ENCODE measurements at regions not wholly inside any gene's neighbourhood (a gene's known extent, or its start where the extent isn't known, plus 50 kb on each side); places are given as distances from the start of the nearest gene placed in this dataset.

GRCh38 chr9:519579-519978 lies 304.9 kb downstream of the DOCK8 start:
- Histone ChIP-seq H3K4me1 (ENCODE audit: control insufficient read depth, insufficient read depth, low read length) (peaks cover 6% of the 10 kb centered on the region; the same call in 1 of the 2 replicates), H3K27ac (ENCODE audit: extremely low read depth, low read depth, low read length) (no peak overlapping the region), H3K9me3 (ENCODE audit: control insufficient read depth, insufficient read depth, low read depth, low read length) (no peaks in the 10 kb centered on the region), H3K4me3 (ENCODE audit: low read depth, low read length) (no peak overlapping the region), H3K36me3 (ENCODE audit: control insufficient read depth in 2 of 2, insufficient read depth in 1 of 2, low read length in 2 of 2) (no peaks in the 10 kb centered on the region)
- CTCF ChIA-PET = no interaction called here
- POLR2A ChIA-PET = no interaction called here
- TF ChIP-seq, protein P1, sequence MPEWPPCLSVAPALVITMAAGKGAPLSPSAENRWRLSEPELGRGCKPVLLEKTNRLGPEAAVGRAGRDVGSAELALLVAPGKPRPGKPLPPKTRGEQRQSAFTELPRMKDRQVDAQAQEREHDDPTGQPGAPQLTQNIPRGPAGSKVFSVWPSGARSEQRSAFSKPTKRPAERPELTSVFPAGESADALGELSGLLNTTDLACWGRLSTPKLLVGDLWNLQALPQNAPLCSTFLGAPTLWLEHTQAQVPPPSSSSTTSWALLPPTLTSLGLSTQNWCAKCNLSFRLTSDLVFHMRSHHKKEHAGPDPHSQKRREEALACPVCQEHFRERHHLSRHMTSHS (tag by site-specific recombination; IDR thresholded peaks at IDR 0.05) = no peak
- no peak for TF ChIP-seq ZBTB49 (tag by site-specific recombination; IDR thresholded peaks at IDR 0.05; ENCODE audit: low read depth)
- no peak for TF ChIP-seq ZBTB8A (tag by site-specific recombination; IDR thresholded peaks at IDR 0.05)
- TF ChIP-seq, protein P2, sequence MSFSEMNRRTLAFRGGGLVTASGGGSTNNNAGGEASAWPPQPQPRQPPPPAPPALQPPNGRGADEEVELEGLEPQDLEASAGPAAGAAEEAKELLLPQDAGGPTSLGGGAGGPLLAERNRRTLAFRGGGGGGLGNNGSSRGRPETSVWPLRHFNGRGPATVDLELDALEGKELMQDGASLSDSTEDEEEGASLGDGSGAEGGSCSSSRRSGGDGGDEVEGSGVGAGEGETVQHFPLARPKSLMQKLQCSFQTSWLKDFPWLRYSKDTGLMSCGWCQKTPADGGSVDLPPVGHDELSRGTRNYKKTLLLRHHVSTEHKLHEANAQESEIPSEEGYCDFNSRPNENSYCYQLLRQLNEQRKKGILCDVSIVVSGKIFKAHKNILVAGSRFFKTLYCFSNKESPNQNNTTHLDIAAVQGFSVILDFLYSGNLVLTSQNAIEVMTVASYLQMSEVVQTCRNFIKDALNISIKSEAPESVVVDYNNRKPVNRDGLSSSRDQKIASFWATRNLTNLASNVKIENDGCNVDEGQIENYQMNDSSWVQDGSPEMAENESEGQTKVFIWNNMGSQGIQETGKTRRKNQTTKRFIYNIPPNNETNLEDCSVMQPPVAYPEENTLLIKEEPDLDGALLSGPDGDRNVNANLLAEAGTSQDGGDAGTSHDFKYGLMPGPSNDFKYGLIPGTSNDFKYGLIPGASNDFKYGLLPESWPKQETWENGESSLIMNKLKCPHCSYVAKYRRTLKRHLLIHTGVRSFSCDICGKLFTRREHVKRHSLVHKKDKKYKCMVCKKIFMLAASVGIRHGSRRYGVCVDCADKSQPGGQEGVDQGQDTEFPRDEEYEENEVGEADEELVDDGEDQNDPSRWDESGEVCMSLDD (tag by site-specific recombination; IDR thresholded peaks at IDR 0.05) = no peak
- TF ChIP-seq ZNF629 (tag by site-specific recombination; IDR thresholded peaks at IDR 0.05) = no peak
- TF ChIP-seq TCF7L2 (IDR thresholded peaks at IDR 0.05; ENCODE audit: borderline replicate concordance, low read depth, low read length) = no peak
- TF ChIP-seq ZNF155 (tag by site-specific recombination; IDR thresholded peaks at IDR 0.05) = no peak

- ChIA-PET CTCF (no interaction called here), POLR2A (no interaction called here)
- H3K9me3 ChIP-seq (ENCODE audit: control insufficient read depth, insufficient read depth, low read depth, low read length) = no peaks in the 10 kb centered on the region
- H3K36me3 ChIP-seq (ENCODE audit: control insufficient read depth in 2 of 2, insufficient read depth in 1 of 2, low read length in 2 of 2) = no peaks in the 10 kb centered on the region; a peak in 1 of 3 replicates
- H3K4me3 ChIP-seq (ENCODE audit: low read depth, low read length) = no peak overlapping the region
- H3K27ac ChIP-seq (ENCODE audit: extremely low read depth, low read depth, low read length) = no peak overlapping the region
- H3K4me1 ChIP-seq (ENCODE audit: control insufficient read depth, insufficient read depth, low read length) = peaks cover 6% of the 10 kb centered on the region; the same call in 1 of the 2 replicates
- TF ChIP-seq, protein P3, sequence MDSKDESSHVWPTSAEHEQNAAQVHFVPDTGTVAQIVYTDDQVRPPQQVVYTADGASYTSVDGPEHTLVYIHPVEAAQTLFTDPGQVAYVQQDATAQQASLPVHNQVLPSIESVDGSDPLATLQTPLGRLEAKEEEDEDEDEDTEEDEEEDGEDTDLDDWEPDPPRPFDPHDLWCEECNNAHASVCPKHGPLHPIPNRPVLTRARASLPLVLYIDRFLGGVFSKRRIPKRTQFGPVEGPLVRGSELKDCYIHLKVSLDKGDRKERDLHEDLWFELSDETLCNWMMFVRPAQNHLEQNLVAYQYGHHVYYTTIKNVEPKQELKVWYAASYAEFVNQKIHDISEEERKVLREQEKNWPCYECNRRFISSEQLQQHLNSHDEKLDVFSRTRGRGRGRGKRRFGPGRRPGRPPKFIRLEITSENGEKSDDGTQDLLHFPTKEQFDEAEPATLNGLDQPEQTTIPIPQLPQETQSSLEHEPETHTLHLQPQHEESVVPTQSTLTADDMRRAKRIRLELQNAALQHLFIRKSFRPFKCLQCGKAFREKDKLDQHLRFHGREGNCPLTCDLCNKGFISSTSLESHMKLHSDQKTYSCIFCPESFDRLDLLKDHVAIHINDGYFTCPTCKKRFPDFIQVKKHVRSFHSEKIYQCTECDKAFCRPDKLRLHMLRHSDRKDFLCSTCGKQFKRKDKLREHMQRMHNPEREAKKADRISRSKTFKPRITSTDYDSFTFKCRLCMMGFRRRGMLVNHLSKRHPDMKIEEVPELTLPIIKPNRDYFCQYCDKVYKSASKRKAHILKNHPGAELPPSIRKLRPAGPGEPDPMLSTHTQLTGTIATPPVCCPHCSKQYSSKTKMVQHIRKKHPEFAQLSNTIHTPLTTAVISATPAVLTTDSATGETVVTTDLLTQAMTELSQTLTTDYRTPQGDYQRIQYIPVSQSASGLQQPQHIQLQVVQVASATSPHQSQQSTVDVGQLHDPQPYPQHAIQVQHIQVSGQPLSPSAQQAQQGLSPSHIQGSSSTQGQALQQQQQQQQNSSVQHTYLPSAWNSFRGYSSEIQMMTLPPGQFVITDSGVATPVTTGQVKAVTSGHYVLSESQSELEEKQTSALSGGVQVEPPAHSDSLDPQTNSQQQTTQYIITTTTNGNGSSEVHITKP (tag by site-specific recombination; IDR thresholded peaks at IDR 0.05) = no peak
- TF ChIP-seq TCF7L2 (IDR thresholded peaks at IDR 0.05; ENCODE audit: borderline replicate concordance, low read depth, low read length) (no peak), ZNF768 (tag by site-specific recombination; IDR thresholded peaks at IDR 0.05) (no peak), ZNF354C (tag by site-specific recombination; IDR thresholded peaks at IDR 0.05; ENCODE audit: borderline replicate concordance, low read depth) (no peak), KLF9 (tag by site-specific recombination; IDR thresholded peaks at IDR 0.05; ENCODE audit: low read depth) (no peak), ZNF350 (tag by site-specific recombination; IDR thresholded peaks at IDR 0.05) (no peak), ZNF280C (tag by site-specific recombination; IDR thresholded peaks at IDR 0.05) (no peak), ZNF48 (tag by site-specific recombination; IDR thresholded peaks at IDR 0.05) (no peak), ZNF292 (tag by site-specific recombination; IDR thresholded peaks at IDR 0.05; ENCODE audit: borderline replicate concordance, low read depth) (no peak), KLF1 (tag by site-specific recombination; IDR thresholded peaks at IDR 0.05) (no peak)
- TF ChIP-seq, protein P2 (tag by site-specific recombination; IDR thresholded peaks at IDR 0.05) = no peak
Measured at GRCh38 chr9:520302-520701, 305.6 kb downstream of the DOCK8 start.

Data from HEK293 (cell line).